GM18861 (cell line): ENCODE measurements at regions not wholly inside any gene's neighbourhood (a gene's known extent, or its start where the extent isn't known, plus 50 kb on each side); places are given as distances from the start of the nearest gene placed in this dataset.
"Not testable (repeated sequence)": the region's sequence is repeated elsewhere in the genome, so short reads cannot be mapped to it uniquely, and the experiment has no call there.

Experiments used
- ATAC-seq: cut with Tn5 transposase; IDR thresholded peaks from one replicate; pipeline ENCODE4 v1.9.1; 2021; ENCODE audit not compliant: unreplicated experiment

DNA sequence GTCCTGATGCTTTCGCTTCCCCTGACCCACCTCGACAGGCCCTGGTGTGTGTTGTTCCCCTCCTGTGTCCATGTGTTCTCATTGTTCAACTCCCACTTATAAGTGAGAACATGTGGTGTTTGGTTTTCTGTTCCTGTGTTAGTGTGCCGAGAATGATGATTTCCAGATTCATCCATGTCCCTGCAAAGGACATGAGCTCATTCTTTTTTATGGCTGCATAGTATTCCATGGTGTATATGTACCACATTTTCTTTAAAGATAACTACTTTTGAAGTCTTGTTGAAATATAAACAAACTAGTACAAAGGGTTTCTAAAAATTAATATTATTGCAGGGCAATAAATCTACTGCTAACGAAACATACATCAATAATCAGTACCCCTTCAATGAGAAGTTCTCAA, 266.6 kb downstream of the IRS1 start:
- not testable (repeated sequence) for ATAC-seq

DNA sequence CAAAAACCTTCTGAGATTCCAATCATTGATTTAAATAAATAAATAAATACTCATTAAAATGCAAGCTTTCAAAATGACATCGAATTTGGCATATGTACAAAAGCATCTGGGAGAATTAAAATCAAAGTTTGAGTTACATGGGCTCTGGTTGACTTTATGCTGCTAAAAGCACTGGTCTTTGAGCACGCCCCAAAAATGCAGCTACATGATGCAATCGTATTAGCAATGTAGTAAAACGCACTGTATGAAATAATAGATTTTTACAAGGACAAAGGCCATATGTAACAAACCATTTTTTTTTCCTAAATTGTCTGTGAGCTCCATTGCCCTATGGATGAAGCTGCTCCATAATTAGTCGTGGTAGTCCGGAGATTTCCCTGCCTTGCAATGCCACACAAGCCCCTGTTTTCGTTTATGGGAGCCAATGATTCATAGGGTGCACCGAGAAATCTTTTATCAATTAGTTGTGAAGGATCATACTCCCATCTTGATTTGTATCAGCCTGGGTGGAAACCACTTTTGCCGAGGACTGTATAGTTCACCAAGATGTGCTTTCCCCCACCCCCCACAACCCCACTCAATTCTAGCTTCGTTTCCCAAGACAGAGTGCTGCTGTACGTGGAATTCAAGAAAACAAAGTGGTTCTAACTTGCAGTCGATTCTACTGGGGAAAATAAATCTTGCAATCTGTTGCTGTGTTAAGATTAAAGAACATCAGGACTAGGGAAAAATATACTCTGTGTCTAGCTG, 268.4 kb downstream of the IRS1 start:
- ATAC-seq, result no peak

DNA sequence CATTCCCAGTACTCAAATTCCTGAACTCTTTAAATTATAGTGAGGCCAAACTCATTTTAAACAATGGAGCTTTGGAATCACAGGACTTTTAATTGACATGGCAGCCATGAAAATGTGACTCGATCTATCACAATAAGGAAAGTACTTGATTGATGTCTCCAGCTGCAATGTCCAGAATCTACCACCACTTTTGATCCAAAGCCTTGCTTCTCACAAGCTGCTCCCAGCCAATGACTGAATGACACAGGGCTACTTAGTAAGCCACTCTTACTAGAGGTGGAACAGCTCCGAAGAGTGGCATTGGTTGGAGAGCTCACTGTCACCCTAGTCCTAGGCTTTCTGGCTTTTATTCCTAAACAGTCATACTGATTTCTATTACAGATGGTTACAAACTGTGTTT, 270.1 kb downstream of the IRS1 start:
- ATAC-seq, result no peak

DNA sequence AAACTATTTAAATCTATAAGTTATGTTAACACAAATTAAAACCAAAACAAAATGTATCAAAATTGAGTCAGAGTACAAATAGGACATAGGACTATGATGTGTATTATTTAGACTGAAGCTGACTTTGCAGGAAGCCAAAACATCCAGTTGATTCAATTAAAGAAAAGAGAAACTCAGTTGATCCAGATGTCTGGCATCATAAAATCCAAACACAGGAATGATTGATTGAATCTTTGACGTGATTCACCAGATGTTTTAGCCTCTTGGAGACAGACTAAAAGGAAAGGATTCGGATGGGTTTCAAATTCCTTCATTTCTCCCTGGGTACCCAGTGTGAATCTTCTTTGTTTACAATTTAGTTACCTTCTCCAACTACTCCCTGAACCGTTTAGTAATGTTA, 272.9 kb downstream of the IRS1 start:
- ATAC-seq, result no peak

DNA sequence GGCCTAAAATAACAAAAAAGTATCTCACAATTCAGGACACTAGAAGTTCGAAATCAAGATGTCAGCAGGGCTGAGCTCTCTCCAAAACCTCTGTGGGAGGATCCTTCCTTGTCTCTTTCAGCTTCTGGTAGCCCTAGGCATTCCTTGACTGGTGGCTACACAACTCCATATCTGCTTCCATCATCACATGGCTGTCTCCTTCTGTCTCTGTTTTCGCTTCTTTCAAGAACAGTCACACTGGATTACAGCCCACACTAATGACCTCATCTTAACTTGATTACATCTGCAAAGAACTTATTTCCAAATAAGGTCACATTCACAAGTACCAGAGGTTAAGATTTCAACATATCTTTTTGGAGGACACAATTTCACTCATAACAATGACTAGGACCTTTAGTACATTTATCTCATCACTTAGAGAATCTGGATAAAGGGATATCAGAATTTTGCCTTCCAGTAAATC, 275.2 kb downstream of the IRS1 start:
- ATAC-seq, result no peak

DNA sequence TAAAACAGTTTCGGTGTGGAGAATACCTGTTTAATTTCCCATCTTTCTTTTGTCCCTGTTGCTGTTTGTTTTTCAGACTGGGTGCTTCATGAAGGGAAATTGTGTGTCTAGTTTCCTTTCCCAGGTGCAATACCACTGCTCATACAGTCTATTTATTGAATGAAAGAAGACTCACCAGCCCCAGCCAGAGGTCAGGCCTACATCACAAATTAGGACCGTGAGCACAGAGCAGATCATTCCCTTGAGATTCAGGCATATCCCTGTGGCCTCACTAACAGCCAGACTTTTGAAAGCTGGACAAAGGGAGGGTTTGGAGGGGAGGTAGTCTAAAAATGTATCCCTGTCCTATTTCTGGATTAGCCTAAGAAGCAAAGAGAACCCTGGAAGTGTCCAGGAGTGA, 278.9 kb downstream of the IRS1 start:
- ATAC-seq, result no peak

DNA sequence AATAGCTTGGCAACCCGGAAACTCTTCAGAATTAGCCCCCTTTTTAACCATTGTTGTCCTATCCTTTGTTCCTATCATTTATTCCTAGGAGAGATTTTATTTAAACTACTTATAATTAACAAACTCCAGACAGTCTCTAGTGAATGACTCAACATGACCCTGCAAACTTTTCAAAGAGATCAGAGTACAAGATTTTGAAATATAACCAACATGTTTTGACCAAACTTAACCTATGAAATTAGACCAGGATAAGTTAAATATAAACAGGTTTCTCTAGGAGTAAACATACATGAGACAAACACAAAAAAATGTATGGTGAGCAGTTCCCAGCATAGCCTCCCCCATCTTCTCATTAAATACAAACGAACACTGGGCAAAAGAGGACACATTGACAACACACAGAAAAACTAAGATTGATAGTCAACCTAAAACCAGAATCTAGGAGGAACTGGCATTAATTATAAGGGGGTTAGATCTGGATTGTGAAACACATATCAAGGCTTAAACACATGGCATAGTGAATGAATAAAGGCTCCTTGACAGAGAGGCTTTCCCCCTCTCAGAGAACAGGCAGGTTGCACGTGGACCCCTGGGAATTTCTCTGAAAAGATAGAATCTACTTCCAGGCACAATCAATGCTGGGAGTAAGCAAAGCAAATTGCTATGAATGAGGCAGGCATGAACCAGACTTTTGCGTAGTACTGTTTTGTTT, 284.1 kb downstream of the IRS1 start:
- no peak for ATAC-seq

DNA sequence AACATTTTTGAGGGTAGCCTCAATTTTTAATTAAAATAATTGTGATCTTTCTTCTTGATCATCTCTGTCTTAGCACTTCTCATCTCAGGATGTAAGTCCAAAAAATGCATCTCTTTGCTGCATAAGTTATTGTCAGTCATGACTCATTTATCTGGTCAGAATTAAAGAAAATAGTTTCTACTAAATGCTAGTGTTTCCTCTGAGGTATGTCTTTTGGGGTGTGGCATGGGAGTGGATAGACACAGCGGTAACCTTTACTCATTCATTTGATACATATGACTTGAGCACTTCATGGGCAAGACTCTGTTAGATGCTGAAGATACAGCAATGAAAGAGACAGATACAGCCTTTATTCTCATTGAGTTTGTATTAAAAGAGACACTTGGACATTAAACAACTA, 284.7 kb downstream of the IRS1 start:
- ATAC-seq, result no peak

DNA sequence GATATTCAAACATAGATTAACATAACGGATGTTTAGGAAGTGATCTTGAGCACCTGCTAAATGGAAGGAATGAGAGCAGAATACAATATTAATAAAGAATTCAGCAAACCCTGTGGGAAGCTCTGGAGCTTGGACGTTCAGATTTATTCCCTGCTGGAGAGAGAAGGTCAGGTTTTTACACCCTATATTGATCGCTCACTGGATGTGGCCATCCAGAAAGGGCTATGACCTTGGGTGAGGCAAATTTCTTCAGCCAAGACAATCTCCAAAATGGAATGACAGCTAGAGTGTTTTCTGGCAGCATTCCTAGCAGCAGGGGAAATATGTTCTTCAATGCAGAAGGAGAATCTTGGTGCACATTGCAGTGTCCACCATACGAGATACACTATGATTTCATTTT, 288.3 kb downstream of the IRS1 start:
- no peak for ATAC-seq

DNA sequence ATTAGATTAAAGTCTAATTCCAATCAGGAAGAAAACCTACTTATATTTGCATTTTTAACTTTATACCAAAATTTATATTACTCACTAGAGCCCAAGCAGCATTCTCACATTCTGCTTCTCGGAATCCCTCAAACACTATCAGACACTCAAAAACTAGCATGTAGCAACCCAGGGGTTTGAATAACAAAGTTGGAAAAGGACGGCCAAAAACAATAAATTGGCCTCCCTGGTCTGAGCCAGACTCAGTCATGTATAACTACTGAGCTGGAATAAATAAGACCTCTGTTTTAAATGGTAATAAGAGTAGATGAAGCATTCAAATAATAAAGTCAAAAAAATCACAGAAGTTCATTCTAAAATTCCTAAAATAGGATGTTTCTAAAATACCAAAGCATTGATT, 290.9 kb downstream of the IRS1 start:
- no peak for ATAC-seq

DNA sequence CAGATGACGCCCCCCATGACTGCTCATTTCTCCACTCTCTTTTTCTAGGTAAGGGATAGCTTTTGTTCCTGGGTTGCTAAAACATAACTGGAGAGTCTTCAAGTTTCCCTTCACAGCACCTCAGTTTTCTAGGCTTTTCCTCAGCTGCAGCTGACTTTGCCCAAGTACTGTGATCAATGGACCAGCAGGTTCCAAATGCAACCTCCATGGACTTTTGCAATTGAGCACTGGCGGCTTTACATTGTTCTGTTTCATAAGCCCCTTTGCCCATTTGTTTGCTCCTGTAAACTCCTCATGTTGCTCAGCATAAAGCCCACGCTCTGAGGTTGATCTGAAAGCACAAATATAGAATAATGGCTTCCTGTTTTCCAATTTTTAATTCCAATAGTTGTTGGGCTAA, 291.6 kb downstream of the IRS1 start:
- no peak for ATAC-seq

DNA sequence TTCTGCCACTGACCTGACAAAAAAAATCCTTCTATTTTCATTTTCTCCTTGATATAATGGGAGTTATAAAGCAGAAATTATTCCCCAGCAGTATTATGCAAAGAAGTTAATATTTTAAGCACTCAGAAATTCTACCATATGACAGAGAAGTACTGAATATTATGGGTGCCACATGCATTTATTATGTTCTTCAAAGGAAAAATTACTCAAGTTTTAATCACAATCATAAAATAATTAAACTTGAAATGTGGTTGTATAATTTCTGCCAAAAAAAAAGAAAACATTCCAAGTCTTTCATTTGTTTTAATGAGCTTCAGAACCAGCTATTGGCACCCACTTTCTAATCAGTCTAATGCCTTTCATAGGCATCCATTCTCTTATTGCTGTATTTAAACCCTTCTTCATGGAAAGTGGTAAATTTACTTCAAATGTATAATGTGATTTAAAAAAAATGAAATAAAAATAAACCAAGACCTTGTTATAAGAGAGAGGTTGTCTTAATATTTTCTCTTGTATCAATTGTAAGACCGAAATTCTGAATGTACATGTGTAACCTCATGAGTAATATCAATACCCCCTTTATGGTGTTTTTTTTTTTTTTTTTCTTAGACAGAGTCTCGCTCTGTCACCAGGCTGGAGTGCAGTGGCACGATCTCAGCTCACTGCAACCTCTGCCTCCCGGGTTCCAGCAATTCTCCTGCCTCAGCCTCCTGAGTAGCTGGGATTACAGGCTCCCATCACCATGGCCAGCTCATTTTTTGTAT, 302.3 kb downstream of the IRS1 start:
- ATAC-seq, result no peak

DNA sequence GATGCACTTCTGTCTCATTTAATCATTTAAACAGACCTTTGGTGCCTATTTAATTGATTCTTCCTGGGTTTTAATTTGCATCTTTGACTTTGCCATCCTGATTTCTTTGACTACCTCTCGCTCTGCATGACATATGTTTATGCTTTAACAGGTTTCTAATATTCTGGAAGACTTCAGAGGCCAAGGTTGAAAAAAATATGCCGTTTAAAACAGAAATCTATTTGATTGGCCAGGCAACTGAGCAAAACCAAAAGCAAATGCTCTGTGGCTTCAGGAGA, 303.4 kb downstream of the IRS1 start:
- ATAC-seq, result no peak

DNA sequence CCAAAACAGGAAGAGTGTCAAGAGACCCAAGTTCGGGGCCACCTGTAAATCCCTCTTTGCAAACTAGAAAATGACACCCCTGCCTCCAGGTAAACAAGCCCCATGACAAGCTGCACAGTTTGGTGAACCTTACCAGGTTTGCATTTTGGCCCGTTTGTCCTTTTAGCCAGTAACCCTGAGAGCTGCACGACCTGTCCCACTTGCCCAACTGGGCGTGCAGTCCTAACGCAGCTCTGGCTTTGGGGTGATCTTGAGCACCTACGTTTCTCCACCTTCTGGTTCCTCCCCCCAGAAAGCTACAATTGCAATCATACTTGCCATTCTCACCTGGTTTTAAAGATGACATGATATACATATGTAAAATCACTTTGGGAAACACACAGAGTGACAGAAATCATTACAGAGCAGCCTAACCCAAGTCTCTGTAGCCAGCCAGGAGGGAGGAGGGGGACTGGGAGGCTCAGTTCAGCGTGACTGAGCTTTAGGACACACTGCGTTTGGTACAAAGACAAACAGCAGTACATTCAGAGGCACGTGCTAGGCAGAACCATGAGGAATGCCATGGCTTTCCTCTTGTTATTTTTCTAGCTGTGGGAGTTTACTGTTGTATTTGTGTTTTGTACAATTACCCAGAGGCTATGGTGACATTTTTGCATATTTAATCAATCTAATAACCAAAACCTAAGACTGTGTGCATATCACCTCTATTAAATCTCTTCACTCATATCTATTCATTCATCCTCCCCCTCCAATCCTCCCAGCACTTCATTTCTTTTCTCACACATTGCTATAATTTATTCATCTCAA, 304.0 kb downstream of the IRS1 start:
- no peak for ATAC-seq

DNA sequence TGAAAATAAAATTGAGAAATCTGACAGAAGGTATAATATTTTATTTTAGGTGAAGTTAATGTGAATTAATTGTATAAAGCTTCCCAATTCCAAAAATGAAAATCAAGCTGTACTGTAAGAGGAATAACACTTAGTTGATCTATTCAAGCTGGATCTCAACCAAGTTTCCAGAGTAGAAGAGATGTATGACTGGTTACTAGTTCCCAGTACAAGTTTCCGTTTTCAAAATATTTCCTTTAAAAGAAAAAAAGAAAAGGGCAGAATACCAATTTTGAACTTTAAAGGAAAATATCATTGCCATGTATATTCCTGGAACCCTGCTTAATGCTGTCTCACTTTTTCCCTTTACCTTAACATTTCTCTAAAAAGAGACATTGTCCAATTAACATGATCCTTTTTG, 308.5 kb downstream of the IRS1 start:
- no peak for ATAC-seq

DNA sequence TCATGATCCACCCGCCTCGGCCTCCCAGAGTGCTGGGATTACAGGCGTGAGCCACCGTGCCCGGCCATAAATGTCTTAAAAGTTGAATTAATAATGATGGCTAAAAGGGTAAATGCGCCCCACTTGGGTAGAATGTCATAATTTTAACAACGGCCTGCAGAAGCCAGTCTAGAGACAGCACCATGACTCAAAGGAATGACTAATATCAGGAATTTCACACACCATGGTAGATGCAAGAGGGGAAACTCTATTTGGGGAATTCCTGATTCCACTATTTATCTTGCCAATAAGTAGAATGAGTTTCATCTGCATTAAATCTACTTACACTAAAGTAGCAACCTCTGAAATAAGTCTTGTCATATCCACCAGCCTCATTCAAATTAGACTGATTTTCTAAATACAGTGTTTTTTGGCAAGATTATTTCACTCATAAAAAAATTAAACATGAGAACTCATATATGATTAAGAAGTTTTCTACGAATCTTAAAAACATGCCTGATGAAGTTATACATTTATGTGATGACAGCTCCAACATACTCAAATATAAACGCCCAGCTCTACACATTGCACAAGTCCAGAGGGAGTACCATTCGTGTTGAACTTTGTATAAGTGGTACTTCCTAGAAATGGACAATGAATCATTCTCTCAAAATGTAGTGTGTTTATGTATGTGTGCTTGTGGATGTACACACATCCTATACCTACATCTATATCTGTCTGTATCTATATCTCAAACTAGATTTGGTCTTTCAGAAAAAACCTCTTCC, 309.7 kb downstream of the IRS1 start:
- ATAC-seq, result peak; percentile 35

DNA sequence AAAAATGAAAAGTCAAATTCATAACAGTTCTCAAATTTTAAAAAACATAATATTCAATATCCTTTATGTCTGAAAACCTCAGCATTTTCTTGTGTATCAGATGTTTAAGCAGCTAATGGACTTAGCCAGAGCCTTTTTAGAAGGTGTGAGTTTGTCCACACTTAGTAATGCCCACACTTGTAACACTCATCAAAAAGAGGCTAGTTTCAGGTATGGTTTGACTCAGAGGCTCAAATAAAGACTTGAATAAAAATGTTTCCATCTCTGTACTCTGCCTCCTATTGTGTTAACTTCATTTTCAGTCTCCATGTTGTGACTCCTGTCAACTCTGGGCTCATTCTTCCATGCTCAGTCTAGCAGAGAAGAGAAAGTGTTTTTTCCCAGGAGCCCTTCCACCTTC, 311.6 kb downstream of the IRS1 start:
- no peak for ATAC-seq

DNA sequence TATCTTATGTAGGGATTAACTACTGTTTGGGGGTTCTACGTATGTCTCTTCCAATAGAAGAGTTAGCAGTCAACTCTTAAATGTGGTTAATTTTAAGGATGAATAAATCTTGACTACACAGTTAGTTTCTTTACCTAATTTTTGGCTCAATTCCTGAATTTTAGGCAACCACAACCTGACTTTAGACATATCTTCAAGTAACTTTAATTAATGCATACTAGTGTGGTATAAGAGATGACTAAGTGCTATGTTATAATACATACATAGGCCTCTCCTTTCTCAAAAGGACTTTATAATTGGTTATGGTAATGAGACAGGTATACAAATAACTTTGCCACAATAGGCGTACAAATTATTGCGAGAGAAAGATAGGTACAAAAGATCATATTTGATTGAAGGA, 312.0 kb downstream of the IRS1 start:
- no peak for ATAC-seq

DNA sequence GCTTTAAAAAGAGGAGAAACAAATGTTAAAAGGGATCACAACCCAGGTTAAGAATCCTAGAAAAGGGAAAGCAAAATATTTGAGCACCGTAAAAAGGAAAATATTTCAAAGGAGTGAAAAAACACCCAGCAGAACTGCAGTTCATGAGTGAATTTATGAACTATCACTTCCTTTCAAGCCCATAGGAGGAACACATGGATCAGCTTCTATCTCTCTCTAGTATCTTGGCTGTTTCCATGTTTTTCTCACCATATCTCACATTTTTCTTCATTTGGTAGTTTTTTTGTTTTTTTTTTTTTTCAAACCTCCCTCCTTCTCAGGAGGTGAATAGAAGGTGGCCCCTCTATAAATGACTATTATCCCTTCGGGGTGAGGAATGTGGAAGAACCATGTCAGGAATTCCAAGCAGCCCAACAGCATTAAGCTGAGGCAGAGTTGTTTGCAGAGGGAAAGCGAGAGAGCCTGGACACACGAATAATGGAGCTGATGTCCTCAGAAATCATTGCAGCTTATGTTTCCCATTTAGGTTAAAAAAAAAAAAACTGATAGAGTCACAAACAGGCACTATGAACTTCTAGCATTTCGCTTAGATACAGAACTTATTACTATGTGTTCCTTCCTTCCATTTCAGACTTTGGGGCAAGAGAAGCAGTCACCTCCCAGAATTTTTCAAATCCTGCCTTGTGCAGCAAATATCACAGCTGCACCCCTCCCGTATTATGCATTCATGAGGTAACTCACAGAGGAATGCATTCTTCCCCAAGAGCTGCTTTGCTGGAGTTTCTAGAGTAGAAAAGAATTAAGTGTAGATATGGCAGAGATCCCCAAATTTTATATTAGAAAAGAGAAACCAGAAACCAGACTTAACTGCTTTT, 315.6 kb downstream of the IRS1 start:
- ATAC-seq, result no peak

DNA sequence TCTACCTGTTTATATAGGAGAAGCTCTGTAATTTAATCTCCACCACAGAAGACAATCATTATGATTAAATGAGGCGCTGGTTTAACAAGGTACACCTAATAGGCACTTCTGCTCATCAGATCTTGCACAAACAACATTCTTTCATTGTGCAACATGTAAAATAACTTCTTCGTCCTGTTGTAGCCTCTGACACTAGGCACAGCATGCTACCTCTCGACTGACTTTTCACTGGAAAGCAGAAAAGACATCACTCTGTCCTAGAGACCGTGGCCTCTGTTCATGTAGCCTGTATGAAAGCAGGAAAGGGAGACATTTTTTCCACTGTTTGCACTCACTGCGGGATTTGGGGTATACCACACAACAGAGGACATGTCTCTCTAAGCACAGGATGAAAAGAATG, 316.5 kb downstream of the IRS1 start:
- no peak for ATAC-seq
